Keratinocyte (primary cell): ENCODE measurements at regions not wholly inside any gene's neighbourhood (a gene's known extent, or its start where the extent isn't known, plus 50 kb on each side); places are given as distances from the start of the nearest gene placed in this dataset.
"Not testable (repeated sequence)": the region's sequence is repeated elsewhere in the genome, so short reads cannot be mapped to it uniquely, and the experiment has no call there.

Source experiments
- DNase-seq: peaks from one replicate; pipeline ENCODE4 v3.0.0-alpha.2; 2011; ENCODE audit warnings: low read depth, missing footprints, low spot score
- FAIRE-seq: peaks from 2 replicates; lab custom pipeline; 2011; peaks lifted over from hg19 to GRCh38; lab: Jason Lieb, UNC
- H2AFZ ChIP-seq: 2 replicates; pipeline ENCODE4 v1.6.0; 2012; ENCODE audit warnings: low read length, control low read depth, inconsistent platforms; ENCODE audit not compliant: control insufficient read depth
- H3K27ac ChIP-seq: 2 replicates; pipeline ENCODE4 v1.5.1; 2011; ENCODE audit warnings: low read length; ENCODE audit not compliant: control insufficient read depth, insufficient read depth
- H3K27me3 ChIP-seq: 3 replicates; pipeline ENCODE4 v1.6.0; 2011; ENCODE audit warnings: low read length; ENCODE audit not compliant: control insufficient read depth, insufficient read depth; ENCODE audit errors: extremely low read depth
- H3K36me3 ChIP-seq, 2 experiments: 2 replicates in 1 of 2; 3 replicates in 1 of 2; pipeline ENCODE4 v1.5.1; 2011; ENCODE audit warnings: low read length in 2 of 2, mild to moderate bottlenecking in 1 of 2; ENCODE audit not compliant: control insufficient read depth in 2 of 2, insufficient read depth in 2 of 2; ENCODE audit errors: extremely low read depth in 1 of 2
- H3K4me1 ChIP-seq: 3 replicates; pipeline ENCODE4 v1.5.1; 2011; ENCODE audit warnings: low read length; ENCODE audit not compliant: control insufficient read depth, insufficient read depth; ENCODE audit errors: extremely low read depth
- H3K4me2 ChIP-seq: 3 replicates; pipeline ENCODE4 v1.6.0; 2011; ENCODE audit warnings: low read depth, low read length; ENCODE audit not compliant: control insufficient read depth, insufficient read depth; ENCODE audit errors: extremely low read depth
- H3K4me3 ChIP-seq, 3 experiments: fragments of 200-600 bp in 1 of 3; sonication (generic) in 1 of 3; 2 replicates in 2 of 3; 3 replicates in 1 of 3; pipeline ENCODE4 v1.5.1; 2011 to 2016; ENCODE audit warnings: low read length in 3 of 3, mild to moderate bottlenecking in 3 of 3, control low read depth in 2 of 3, inconsistent platforms in 1 of 3, low read depth in 1 of 3, mixed read lengths in 1 of 3, mixed run types in 1 of 3, moderate library complexity in 1 of 3; ENCODE audit not compliant: control insufficient read depth in 2 of 3, insufficient read depth in 2 of 3; ENCODE audit errors: extremely low read depth in 1 of 3
- H3K79me2 ChIP-seq: 2 replicates; pipeline ENCODE4 v1.6.0; 2012; ENCODE audit warnings: low read length; ENCODE audit not compliant: control insufficient read depth, insufficient read depth
- H3K9ac ChIP-seq: 3 replicates; pipeline ENCODE4 v1.6.0; 2011; ENCODE audit warnings: low read length; ENCODE audit not compliant: control insufficient read depth, insufficient read depth; ENCODE audit errors: extremely low read depth
- H3K9me1 ChIP-seq: 3 replicates; pipeline ENCODE4 v1.6.0; 2011; ENCODE audit warnings: low read length; ENCODE audit not compliant: control insufficient read depth, insufficient read depth; ENCODE audit errors: extremely low read depth
- H3K9me3 ChIP-seq: 2 replicates; pipeline ENCODE4 v1.5.1; 2012; ENCODE audit warnings: low read depth, low read length; ENCODE audit not compliant: control insufficient read depth
- H4K20me1 ChIP-seq: 3 replicates; pipeline ENCODE4 v1.6.0; 2011; ENCODE audit warnings: low read length; ENCODE audit not compliant: control insufficient read depth, insufficient read depth; ENCODE audit errors: extremely low read depth
- CTCF ChIP-seq, 3 experiments: IDR thresholded peaks in 1 of 3; conservative IDR thresholded peaks in 1 of 3; optimal IDR thresholded peaks in 1 of 3; 2 replicates in 2 of 3; 3 replicates in 1 of 3; pipeline versions ENCODE3 to v1.5.1; 2011; ENCODE audit warnings: low read length in 3 of 3, mild to moderate bottlenecking in 3 of 3, moderate library complexity in 2 of 3, control low read depth in 1 of 3, inconsistent platforms in 1 of 3; ENCODE audit not compliant: insufficient read depth in 2 of 3; ENCODE audit errors: extremely low read depth in 1 of 3
- EZH2 ChIP-seq: IDR thresholded peaks from one replicate; pipeline ENCODE4 v1.6.1; 2012; ENCODE audit warnings: inconsistent platforms, mild to moderate bottlenecking, low read length, moderate library complexity
- dilution Hi-C: fragments of 300-500 bp; cut with MboI; formaldehyde crosslinking; loops from one replicate; pipeline ENCODE4 v1.7.0; 2020; ENCODE audit warnings: low sequenced_read_pairs; ENCODE audit not compliant: extremely low pct_ligation_motif_present

- not testable (repeated sequence) for H3K4me3 ChIP-seq, H3K27ac ChIP-seq
Measured at GRCh38 chr2:190761216-190761615, 112.3 kb downstream of the NAB1 start.

GRCh38 chr2:190762566-190762965 is 113.7 kb downstream of the NAB1 start:
- H3K79me2 ChIP-seq, result no peaks in the 10 kb centered on the region
- H3K4me1 ChIP-seq, result peaks cover 43% of the 10 kb centered on the region
- no peak overlapping the region for H2AFZ ChIP-seq
- H3K27me3 ChIP-seq, result no peaks in the 10 kb centered on the region
- DNase-seq, result no peak
- no peaks in the 10 kb centered on the region for H4K20me1 ChIP-seq
- no peaks in the 10 kb centered on the region for H3K36me3 ChIP-seq
- H3K4me3 ChIP-seq, result no peak overlapping the region
- no peak overlapping the region for H3K4me2 ChIP-seq
- no peak overlapping the region for H3K9ac ChIP-seq
- H3K27ac ChIP-seq, result no peak overlapping the region
- TF ChIP-seq EZH2, result no peak
- H3K9me3 ChIP-seq, result no peaks in the 10 kb centered on the region
- dilution Hi-C loops, result no loop called here
- H3K9me1 ChIP-seq, result no peaks in the 10 kb centered on the region
- peak; percentile 13 for FAIRE-seq

More at GRCh38 chr2:190761216-190761615, 112.3 kb downstream of the NAB1 start:
- dilution Hi-C loops, DNase-seq, H3K9me3 ChIP-seq, H3K4me2 ChIP-seq, H3K27me3 ChIP-seq, H2AFZ ChIP-seq, H3K9ac ChIP-seq, H4K20me1 ChIP-seq, H3K9me1 ChIP-seq, H3K36me3 ChIP-seq, FAIRE-seq, H3K79me2 ChIP-seq: not testable (repeated sequence)
- H3K4me1 ChIP-seq, result peaks cover 33% of the 10 kb centered on the region

GRCh38 chr2:190763100-190763499 is 114.2 kb downstream of the NAB1 start:
- no peak overlapping the region for H3K9ac ChIP-seq
- dilution Hi-C loops, result no loop called here
- TF ChIP-seq CTCF (optimal IDR thresholded peaks at IDR 0.05 in 1 of 3, IDR thresholded peaks at IDR 0.05 in 1 of 3, conservative IDR thresholded peaks at IDR 0.05 in 1 of 3; ENCODE audit: extremely low read depth in 1 of 3, insufficient read depth in 2 of 3, low read length in 3 of 3) (no peak), EZH2 (no peak)
- H3K9me3 ChIP-seq, result no peaks in the 10 kb centered on the region
- H3K4me1 ChIP-seq, result peaks cover 43% of the 10 kb centered on the region
- no peaks in the 10 kb centered on the region for H3K9me1 ChIP-seq
- FAIRE-seq (no peak), DNase-seq (no peak)
- H3K4me2 ChIP-seq, result no peak overlapping the region
- no peaks in the 10 kb centered on the region for H3K27me3 ChIP-seq
- no peaks in the 10 kb centered on the region for H3K79me2 ChIP-seq
- no peak overlapping the region for H2AFZ ChIP-seq
- no peak overlapping the region for H3K27ac ChIP-seq
- H3K36me3 ChIP-seq, result no peaks in the 10 kb centered on the region
- H4K20me1 ChIP-seq, result no peaks in the 10 kb centered on the region
- H3K4me3 ChIP-seq, result no peak overlapping the region
